NOMO-1 treated with dmso at 0.1 percent for 144 hours (cell line): ENCODE measurements at regions not wholly inside any gene's neighbourhood (a gene's known extent, or its start where the extent isn't known, plus 50 kb on each side); places are given as distances from the start of the nearest gene placed in this dataset.

Experiments
- DNase-seq: peaks from one replicate; lab custom pipeline; 2025; ENCODE audit not compliant: unreplicated experiment; lab: John Stamatoyannopoulos, UW

DNA sequence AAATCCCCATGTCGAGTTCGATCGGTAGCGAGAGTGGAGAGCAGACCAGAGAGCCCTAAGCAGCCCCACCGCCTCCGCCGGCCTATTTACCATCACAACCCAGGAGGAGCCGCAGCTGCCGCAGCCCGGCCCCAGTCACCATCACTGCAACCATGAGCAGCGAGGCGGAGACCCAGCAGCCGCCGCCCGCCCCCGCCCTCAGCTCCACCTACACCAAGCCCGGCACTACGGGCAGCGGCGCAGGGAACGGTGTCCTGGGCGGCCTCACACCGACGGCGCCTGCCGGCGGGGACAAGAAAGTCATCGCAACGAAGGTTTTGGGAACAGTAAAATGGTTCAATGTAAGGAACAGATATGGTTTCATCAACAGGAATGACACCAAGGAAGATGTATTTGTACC lies 89.5 kb upstream of the TPM1 start:
- no peak for DNase-seq

DNA sequence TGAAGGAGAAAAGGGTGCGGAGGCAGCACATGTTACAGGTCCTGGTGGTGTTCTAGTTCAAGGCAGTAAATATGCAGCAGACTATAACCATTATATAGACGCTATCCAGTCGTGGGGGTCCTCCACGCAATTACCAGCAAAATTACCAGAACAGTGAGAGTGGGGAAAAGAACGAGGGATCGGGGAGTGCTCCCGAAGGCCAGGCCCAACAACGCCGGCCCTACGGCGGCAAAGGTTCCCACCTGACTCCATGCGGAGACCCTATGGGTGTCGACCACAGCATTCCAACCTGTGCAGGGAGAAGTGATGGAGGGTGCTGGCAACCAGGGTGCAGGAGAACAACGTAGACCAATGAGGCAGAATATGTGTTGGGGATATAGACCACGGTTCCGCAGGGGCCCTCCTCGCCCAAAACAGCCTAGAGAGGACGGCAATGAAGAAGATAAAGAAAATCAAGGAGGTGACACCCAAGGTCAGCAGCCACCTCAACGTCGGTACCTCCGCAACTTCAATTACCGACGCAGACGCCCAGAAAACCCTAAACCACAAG lies 89.0 kb upstream of the TPM1 start:
- no peak for DNase-seq

DNA sequence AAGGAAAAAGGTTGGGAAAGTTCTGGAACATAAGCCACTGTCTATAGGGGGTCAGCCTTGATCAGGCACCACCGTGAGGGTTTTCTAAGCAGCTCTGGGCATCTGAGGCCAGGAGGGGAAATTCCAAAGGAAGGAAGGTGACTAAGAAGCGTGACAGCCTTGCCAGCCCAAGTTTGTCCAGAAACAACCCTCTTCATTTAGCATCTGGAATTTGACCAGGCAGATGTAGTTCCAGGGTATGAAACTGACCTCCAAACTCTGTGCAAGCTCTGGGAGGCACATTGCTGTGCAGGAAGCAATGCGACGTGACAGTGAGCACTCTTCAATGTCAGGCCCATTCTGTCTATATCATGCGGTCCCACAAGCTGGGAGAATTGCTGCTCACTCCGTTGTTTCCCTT lies 85.4 kb upstream of the TPM1 start:
- DNase-seq: no peak

DNA sequence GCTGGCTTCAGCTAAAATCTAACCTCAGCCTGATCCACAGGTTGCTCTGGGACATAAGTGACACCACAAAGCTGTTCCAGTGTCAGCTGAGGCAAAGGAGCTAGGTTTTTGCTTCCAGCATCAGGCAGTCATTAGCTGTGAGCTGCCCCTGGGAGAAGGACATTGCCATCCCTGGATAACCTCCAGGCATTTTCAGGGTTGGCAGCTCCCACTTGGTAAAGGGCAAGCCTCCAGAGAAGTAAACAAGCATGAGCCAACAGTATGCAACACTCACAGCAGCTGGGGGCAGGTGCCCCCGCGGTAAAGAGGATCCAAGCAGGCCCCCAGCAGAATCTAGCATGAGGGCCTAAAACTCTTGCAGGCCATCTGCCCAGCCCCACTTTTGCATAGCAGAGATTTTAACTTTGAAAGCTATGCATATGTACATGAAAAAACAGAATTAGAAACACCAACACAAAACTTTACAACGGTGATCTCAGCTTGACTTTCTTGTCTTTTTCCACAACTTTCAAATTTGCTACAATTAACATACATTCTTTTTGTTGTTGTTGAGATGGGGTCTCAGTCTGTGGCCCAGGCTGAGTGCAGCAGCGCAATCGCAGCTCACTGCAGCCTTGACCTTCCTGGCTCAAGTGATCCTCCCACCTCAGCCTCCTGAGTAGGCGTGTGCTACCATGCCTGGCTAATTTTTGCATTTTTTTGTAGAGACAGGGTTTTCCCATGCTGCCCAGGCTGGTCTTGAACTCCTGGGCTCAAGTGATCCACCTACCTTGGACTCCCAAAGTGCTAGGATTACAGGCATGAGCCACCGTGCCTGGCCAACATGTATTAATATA lies 83.8 kb upstream of the TPM1 start:
- no peak for DNase-seq

DNA sequence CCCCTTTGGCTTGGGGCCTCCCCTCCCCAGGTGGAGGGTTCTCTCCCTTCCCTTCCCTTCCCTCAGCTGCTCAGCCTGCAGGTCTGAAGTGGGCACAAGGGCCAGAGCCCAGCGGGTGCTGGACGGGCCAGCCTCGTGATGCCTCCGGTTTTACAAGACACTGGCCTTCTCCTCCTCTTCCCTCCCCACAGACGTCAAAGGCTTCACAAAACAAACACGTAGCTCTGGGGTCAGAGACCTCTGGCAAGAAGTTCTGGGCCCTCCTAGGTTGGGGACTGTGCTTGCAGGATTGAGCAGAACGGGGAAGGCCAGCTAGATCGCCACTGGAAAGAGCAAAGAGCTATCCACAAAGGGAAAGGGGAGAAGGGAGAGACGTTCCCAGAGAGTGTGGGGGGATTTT lies 81.4 kb upstream of the TPM1 start:
- no peak for DNase-seq

DNA sequence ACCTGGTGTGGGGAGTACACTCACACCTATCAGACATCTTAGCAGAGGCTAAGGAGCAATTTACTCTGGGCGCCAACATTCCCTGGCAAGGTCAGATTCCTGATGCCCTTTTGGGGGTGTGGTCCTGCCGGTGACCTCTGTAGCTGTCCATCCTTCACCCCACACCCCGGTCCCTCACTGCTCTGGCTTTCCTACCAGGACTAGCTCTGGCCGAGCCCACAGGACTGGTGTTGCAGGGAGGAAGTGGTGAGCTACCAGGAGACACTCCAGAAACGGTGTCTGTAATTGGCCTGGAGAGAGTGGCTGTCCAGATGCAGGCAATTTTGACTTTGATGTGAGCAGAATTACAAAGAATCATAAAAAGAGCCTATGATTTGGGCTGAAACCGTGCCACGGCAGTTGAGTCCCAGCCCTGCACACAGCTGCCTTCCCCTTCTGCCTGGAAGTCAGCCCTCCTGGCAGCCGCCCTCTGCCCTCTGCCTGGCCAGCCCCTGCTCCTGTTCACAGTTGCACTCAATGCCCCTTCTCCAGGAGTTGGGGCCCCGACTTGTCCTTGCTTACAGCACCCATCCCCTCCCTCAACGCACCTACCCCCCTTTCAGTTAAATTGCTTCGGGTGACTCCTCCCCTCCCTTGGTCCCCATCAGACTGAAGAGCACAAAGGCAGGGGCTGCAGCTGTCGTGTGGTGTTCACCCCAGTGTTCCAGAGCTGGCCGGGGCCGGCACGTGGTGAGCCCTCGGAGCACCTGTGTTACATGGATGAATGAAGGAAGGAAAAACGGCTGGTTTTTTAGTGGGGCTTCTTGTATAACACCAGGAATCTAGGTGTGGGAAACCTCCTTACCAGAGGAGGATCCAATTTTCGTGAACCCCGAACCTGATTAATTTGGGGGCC lies 80.2 kb upstream of the TPM1 start:
- no peak for DNase-seq

DNA sequence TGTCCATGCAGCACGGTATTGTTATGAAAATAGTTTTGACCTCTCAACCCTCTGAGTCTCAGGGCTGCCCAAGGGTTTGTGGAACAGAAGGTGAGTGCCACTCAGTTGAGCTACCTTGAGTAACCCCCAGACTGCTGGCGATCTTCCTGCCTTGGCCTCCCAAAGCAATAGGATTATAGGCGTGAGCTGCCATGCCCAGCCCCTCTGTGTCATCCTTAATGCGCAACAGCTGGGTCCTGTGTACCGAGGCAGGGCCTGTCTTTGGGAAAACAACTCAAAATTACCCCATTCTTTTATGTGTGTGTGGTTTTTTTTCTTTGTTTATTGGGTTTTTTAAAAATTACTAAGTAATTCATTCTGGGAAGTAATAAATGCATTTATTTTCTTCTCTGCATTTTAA lies 78.3 kb upstream of the TPM1 start:
- DNase-seq: no peak

DNA sequence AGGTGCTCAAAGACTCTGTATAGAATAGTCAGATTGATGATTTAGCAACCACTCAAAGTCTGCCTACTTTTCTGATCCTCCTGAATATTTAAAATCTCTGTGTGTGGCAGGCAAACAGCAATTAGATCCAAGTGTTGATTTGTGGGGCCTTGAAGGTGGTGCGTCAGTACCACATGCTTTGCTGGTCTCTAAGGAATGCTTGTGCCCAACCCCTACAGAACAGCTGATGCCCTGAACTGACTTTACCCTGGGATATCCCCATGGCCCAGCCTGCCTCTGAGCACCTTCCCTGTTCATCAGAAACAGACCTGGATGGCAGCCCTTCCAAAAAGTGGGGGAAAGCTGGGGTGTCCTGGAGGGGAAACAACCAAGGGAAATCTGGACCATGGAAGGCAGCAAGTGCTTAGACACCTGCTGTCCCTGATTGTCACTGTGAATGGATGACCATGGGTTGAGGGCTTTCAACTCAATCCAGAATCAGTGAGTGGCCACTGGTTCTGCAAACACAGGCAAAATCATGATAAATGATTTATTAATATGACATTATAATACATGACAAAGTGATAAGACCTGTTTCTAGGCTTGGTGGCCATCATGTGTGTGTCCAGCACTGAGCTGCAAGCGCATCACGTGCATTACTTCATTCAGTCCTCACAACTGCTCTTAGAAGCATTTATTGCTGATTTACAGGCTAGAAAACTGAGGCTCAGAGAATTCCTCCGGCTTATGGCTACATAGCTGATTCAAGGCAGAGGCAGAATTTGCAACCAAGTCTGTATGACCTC lies 76.1 kb upstream of the TPM1 start:
- no peak for DNase-seq

DNA sequence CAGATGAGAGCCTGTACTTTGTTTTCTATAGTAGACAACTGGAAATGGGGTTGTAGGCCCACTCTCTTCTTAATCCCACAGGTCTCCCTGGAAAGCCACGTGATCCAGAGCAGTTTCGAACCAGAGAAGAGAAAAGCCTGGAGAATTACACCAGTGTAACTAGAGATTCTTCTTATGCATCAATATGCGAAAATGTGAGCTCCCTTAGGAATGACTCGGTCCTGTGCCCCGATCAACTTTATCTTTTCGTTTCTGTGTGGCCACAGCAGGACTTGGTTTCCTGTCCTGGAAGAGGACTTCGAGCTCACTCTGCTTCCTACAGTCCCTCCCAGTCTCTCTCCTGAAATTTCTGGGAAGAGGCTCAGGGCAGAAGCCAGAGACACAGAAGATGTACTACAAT lies 73.8 kb upstream of the TPM1 start:
- DNase-seq: no peak

DNA sequence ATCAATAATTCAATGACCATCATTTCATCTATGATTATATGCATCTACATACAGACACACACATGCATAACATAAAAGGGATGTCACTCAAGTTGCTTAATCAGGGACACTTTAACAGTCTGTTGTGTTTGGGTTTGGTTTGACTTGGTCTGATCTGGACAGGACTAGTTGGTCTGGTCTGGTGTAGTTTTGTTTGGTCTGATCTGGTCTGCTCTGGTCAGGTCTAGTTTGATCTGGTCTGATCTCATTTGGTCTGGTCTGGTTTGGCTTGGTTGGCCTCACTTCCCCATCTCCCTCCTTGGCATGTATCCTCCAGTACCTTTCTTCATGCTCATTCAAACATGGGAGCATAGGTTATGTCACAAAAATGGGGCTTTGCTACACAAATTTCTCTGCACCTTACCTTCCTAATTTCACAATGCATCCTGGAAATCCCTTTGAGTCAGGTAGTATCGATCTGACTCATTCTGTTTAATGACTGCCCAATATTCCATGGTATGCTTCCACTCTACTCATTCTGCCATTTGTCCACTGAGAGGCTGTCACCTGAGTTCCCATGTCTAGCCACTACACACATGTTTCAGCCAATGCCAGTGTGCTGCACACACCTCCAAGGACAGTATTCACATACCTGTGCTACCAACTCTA lies 73.0 kb upstream of the TPM1 start:
- no peak for DNase-seq

DNA sequence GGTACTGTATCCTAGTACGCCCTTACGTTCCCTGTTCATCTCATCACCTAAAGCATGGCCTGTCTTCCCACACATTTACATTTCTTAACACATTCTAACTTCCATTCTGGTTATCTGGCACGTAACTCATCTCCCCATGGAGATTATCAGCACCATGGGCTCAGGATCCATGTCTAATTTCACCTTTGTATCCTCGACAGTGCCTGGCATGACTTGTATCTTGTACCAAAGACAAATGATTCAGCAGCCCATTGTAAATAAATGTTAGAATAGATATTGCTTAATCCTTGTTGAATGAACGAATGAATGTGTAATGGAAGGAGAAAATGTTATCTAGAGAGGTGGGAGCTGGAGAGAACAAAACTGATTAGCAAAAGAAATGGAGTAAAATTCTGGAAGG lies 69.7 kb upstream of the TPM1 start:
- DNase-seq: no peak

DNA sequence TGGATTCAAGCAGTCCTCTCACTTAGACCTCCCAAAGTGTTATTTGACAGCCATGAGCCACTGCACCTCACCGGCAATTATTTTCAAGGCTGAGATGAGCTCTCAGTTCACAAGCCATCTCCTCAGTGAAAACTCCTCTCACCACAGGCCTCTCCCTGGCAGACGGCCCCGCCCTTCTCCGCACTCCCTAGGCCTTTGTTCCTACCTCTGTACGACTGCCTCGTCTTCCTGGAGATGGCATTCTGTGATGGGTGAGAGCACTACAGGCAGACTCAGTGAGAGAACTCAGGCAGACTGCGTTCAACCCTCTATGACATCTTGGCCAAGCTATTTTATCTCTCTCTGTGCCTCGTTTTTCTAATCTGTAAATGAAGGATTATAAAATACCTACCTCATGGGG lies 67.0 kb upstream of the TPM1 start:
- DNase-seq: no peak

DNA sequence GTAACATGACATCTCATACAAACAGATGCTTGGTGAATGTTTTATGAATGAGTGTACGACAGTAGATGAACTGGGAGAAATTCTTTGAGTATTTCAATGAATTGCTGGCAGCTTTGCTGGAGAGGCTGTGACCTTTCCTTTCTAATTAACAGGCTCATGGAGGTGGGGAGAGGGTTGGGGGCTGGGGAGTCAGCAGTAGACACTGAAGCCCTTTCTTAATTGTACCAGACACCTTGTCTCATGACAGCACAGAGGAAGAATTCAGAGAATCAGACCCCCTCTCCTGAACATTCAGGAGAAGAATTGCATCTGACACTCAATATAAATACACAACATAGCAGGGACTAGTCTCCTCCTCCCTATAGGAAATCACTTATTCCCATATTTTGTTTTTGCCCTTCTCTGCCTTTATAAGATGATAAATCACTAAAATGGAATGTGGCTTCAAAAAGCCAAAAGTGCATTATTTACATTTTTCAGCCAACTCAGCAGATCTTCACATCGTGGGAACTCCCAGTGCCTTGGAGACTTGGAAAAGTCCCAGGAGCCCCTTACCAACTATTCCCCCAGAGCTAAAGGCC lies 66.2 kb upstream of the TPM1 start:
- no peak for DNase-seq

DNA sequence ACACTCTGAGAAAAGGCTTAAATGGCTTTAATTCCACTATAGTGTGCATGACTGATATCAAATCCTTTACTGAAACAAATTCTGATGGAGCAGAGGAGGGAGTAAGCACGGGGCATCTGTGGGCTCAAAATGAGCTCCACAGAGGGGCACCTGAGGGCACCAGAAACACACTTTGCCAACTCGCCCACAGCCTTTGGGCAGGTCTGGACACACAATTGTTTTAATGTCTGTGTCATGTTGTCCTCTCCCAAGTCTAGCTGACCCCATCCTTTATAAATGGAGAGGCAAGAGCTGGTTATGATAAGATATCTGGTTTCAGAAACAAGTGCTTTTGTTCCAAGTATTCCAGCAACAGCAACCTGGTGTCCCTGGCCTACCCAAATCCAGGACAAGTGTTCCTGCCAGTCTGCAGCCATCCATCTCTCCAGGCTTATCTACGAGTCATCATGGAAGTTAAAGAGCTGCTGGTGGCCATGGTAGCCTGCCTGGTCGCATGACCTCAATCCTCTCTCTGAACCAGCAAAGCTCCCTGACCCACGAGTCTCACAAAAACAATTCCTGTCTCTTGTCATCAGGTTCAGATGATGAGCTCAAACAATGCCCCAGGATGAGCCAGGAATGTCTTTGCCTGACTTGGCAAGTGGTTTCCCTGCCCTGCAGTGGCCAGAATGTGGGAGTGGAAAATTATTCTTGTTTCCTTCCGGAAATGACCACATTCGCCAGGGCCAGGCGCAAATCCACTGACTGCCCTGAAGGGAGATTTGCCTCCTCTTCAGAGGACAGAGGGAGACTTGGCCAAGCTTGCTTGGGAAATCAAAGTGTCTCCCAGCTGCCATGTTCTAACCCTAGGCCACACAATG lies 64.4 kb upstream of the TPM1 start:
- no peak for DNase-seq

DNA sequence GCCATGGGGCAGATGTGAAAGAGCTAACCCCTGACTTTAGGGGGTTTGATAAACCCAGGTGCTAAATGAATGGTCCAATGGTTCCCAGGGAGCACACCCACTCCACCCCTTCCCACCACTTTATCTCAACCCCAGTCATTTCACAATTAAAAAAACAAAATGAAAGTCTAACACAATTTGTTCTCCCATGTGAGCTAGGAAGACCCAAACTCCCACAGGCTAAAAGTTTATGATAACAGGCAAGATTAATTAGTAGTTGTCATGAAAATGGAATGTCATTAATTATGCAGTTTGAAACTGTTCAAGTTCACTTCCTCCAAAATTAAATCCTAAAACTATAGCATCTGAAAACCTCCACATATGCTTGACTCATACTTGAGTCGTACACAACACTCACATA lies 63.3 kb upstream of the TPM1 start:
- no peak for DNase-seq

DNA sequence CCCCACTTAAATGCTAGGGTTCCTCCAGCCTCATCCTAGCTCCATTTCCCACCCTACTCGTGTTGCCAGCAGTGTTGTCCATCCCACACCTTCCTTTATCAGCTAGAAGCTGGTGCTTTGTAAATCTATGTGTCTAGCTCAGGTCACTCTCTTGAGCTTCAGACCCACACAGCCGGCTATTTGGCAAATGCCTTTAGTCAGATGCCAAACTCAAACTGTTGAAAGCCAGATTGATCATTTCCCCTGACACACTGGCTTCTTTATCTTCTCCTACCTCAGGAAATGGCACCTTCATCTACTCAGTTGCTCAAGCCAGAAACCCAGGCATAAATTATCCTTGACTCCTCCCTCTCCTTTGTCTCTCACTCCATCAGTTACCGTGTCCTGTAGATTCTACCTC lies 61.5 kb upstream of the TPM1 start:
- DNase-seq: no peak

DNA sequence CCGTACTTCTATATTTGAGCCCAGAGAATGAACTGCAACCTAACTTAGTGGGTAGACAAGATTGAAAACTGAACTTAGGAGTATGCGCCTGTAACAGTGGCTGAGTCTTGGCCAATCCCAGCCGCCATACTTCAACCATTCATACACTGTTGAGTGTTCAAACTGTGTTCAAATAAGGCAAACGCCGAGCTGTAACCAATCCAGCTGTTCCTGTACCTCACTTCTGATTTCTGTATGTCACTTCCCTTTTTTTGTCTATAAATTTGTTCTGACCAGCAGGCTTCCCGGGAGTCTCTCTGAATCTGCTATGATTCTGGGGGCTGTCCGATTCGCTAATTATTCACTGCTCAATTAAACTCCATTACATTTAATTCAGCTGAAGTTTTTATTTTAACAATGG lies 58.6 kb upstream of the TPM1 start:
- DNase-seq: peak; percentile 15

DNA sequence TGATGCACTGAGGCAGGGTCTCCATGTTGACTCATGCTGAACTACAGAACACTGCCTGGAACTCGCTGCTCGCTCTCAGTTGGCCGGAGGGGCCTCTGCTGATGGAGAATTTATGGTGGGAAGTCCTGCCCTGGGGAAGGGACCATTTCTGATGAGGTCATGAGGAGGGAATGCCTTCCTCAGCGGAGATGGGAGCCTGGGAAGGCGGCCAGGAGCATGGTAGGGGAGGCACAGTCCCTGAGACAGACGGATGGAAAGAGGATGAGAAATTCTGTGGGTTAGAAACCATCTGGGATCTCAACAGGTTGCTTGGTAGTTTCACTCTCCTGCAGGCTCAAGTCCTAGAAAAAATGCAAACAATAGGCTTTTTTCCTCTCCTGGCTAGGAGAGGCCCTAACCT lies 56.8 kb upstream of the TPM1 start:
- no peak for DNase-seq

DNA sequence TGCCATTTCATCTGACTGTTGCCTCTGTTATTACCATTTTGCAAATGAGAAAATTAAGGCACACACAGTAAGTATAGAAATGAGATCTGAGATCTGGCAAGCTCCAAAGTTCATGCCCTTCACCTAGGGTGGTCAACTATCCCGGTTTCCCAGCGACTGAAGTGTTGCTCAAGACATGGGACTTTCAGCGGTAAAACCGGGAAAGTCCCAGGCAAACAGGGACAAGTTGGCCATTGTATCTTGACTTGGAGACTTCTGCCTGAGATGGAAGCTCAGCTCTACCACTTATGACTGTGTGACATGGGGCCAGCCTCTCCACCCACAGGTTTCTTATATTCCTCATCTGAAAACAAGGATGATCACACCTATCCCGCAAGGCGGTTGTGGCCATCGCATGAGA lies 55.6 kb upstream of the TPM1 start:
- no peak for DNase-seq

DNA sequence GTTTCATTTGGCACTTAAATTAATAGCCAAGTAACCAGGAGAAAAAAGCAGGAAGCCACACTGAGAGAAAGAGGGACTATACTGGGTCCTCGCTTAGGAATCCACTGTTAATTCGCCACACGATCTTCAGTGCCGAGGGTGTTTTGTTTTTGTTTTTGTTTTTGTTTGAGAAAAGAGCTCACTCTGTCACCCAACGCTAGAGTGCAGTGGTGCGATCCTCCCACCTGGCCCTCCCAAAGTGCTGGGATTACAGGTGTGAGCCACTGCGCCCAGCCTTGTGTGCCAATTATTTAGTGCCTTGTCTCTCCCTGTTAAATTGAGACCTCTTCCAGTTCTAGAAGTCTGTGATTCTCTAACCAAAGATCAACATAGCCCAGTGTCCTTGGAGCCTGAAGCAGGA lies 53.8 kb upstream of the TPM1 start:
- DNase-seq: no peak
